SK-N-SH (cell line): ENCODE measurements at regions not wholly inside any gene's neighbourhood (a gene's known extent, or its start where the extent isn't known, plus 50 kb on each side); places are given as distances from the start of the nearest gene placed in this dataset.

Source experiments
- CTCF ChIA-PET: fragments of 300-600, 350-600 bp; formaldehyde crosslinking; extraction: SDS; loops from one replicate; lab custom pipeline; 2021; lab: Yijun Ruan, JAX
- POLR2A ChIA-PET: fragments of 350-600 bp; sonication (Branson Sonifier 250); formaldehyde crosslinking; extraction: SDS; loops from one replicate; lab custom pipeline; 2020; ENCODE audit warnings: antibody characterized with exemption, inconsistent platforms; lab: Yijun Ruan, JAX
- DNase-seq: peaks from one replicate; pipeline ENCODE4 v3.0.0; 2012
- H2AFZ ChIP-seq: fragments of 200-600 bp; sonication (generic); 2 replicates; pipeline ENCODE4 v1.8.1; 2016; ENCODE audit warnings: antibody characterized with exemption, mild to moderate bottlenecking, low read depth
- H3F3A ChIP-seq: fragments of 200-600 bp; sonication (generic); replicated peaks from 2 replicates; pipeline ENCODE3; 2016; ENCODE audit warnings: antibody characterized with exemption, mild to moderate bottlenecking; ENCODE audit not compliant: insufficient read depth
- H3K27ac ChIP-seq, 2 experiments: fragments of 200-500 bp in 1 of 2; fragments of 200-600 bp in 1 of 2; sonication (Bioruptor generic) in 1 of 2; sonication (generic), shearing (Covaris generic) in 1 of 2; 2 replicates each; pipeline versions ENCODE4 v1.5.1 to v1.6.1; 2014 to 2016; ENCODE audit warnings: low read depth in 2 of 2, inconsistent platforms in 1 of 2, low read length in 1 of 2, mild to moderate bottlenecking in 1 of 2, mixed read lengths in 1 of 2
- H3K27me3 ChIP-seq: fragments of 200-600 bp; sonication (generic), shearing (Covaris generic); 2 replicates; pipeline ENCODE4 v1.6.1; 2016; ENCODE audit warnings: mixed run types; ENCODE audit not compliant: insufficient read depth
- H3K36me3 ChIP-seq, 2 experiments: fragments of 200-500 bp in 1 of 2; fragments of 200-600 bp in 1 of 2; sonication (Bioruptor generic) in 1 of 2; sonication (generic) in 1 of 2; replicated peaks in 1 of 2; 2 replicates each; pipeline versions ENCODE3 to v1.5.1; 2014 to 2016; ENCODE audit warnings: low read length in 1 of 2, mild to moderate bottlenecking in 1 of 2; ENCODE audit not compliant: insufficient read depth in 2 of 2, control insufficient read depth in 1 of 2
- H3K4me1 ChIP-seq, 2 experiments: fragments of 200-500 bp in 1 of 2; fragments of 200-600 bp in 1 of 2; sonication (Bioruptor generic) in 1 of 2; sonication (generic), shearing (Covaris generic) in 1 of 2; 2 replicates each; pipeline versions ENCODE4 v1.5.1 to v1.6.1; 2014 to 2016; ENCODE audit warnings: low read depth in 1 of 2, low read length in 1 of 2, mixed run types in 1 of 2; ENCODE audit not compliant: insufficient read depth in 2 of 2, control insufficient read depth in 1 of 2
- H3K4me2 ChIP-seq: fragments of 200-600 bp; sonication (generic), shearing (Covaris generic); 2 replicates; pipeline ENCODE4 v1.6.1; 2017; ENCODE audit warnings: mixed run types
- H3K4me3 ChIP-seq, 2 experiments: fragments of 200-500 bp in 1 of 2; fragments of 200-600 bp in 1 of 2; sonication (Bioruptor generic) in 1 of 2; sonication (generic), shearing (Covaris generic) in 1 of 2; 2 replicates each; pipeline versions ENCODE4 v1.5.1 to v1.8.1; 2014 to 2016; ENCODE audit warnings: low read depth in 2 of 2, inconsistent platforms in 1 of 2, low read length in 1 of 2, mild to moderate bottlenecking in 1 of 2, mixed read lengths in 1 of 2, moderate library complexity in 1 of 2
- H3K79me2 ChIP-seq: fragments of 200-600 bp; sonication (generic); 2 replicates; pipeline ENCODE4 v1.8.1; 2017; ENCODE audit warnings: mild to moderate bottlenecking; ENCODE audit not compliant: insufficient read depth
- H3K9ac ChIP-seq: fragments of 200-600 bp; sonication (generic); 2 replicates; pipeline ENCODE4 v1.6.1; 2017; ENCODE audit warnings: mixed run types
- H3K9me2 ChIP-seq: fragments of 200-600 bp; sonication (generic); 2 replicates; pipeline ENCODE4 v1.6.1; 2017; ENCODE audit warnings: mixed run types
- H3K9me3 ChIP-seq: fragments of 200-600 bp; sonication (generic); 2 replicates; pipeline ENCODE4 v1.6.1; 2017; ENCODE audit warnings: mixed run types, mild to moderate bottlenecking, moderate library complexity
- H4K20me1 ChIP-seq: fragments of 200-600 bp; sonication (generic); 2 replicates; pipeline ENCODE4 v1.6.1; 2017; ENCODE audit warnings: mild to moderate bottlenecking, mixed run types; ENCODE audit not compliant: insufficient read depth
- CTCF ChIP-seq: fragments of 200-600 bp; sonication (generic); IDR thresholded peaks from 2 replicates; pipeline ENCODE4 v1.6.1; 2017; ENCODE audit warnings: antibody characterized with exemption, mild to moderate bottlenecking, moderate library complexity
- ELF1 ChIP-seq: IDR thresholded peaks from 2 replicates; pipeline ENCODE4 v1.4.0; 2012
- EP300 ChIP-seq, 2 experiments: IDR thresholded peaks; 2 replicates each; pipeline versions ENCODE4 v1.4.0 to v1.6.1; 2012; ENCODE audit warnings: borderline replicate concordance in 1 of 2, low read depth in 1 of 2, low read length in 1 of 2
- EZH2phosphoT487 ChIP-seq: fragments of 200-600 bp; sonication (generic); IDR thresholded peaks from 2 replicates; pipeline ENCODE4 v1.6.1; 2017; ENCODE audit warnings: low read depth, mixed run types, mild to moderate bottlenecking, antibody characterized with exemption, moderate library complexity, borderline replicate concordance
- FOSL2 ChIP-seq: IDR thresholded peaks from 2 replicates; pipeline ENCODE4 v1.4.0; 2012; ENCODE audit warnings: low read depth, mild to moderate bottlenecking, moderate library complexity, borderline replicate concordance
- FOXJ3 ChIP-seq: sonication (generic); formaldehyde crosslinking; IDR thresholded peaks from 2 replicates; pipeline ENCODE4 v1.5.1; 2020; ENCODE audit warnings: mild to moderate bottlenecking, missing genetic modification reagents
- FOXM1 ChIP-seq: IDR thresholded peaks from 2 replicates; pipeline ENCODE4 v1.4.0; 2012; ENCODE audit warnings: low read depth, mild to moderate bottlenecking
- MAX ChIP-seq: IDR thresholded peaks from 2 replicates; pipeline ENCODE4 v1.4.0; 2012; ENCODE audit warnings: low read depth
- MEF2A ChIP-seq: IDR thresholded peaks from 2 replicates; pipeline ENCODE4 v1.4.0; 2012; ENCODE audit warnings: low read depth, borderline replicate concordance
- NFIC ChIP-seq: IDR thresholded peaks from 2 replicates; pipeline ENCODE4 v1.4.0; 2012; ENCODE audit warnings: borderline replicate concordance
- POLR2AphosphoS5 ChIP-seq: IDR thresholded peaks from 2 replicates; pipeline ENCODE4 v1.6.1; 2012; ENCODE audit warnings: low read depth, low read length
- REST ChIP-seq: IDR thresholded peaks from 2 replicates; pipeline ENCODE4 v1.6.1; 2012; ENCODE audit warnings: mild to moderate bottlenecking, low read depth, low read length, moderate library complexity
- RXRA ChIP-seq: IDR thresholded peaks from 2 replicates; pipeline ENCODE4 v1.4.0; 2012; ENCODE audit warnings: low read depth, mild to moderate bottlenecking, borderline replicate concordance
- SMC3 ChIP-seq: IDR thresholded peaks from 2 replicates; pipeline ENCODE4 v1.6.1; 2012; ENCODE audit warnings: low read depth, low read length, improper control_type of control experiment
- TAF1 ChIP-seq: IDR thresholded peaks from 2 replicates; pipeline ENCODE4 v1.6.1; 2012; ENCODE audit warnings: low read depth, mild to moderate bottlenecking, low read length, moderate library complexity, borderline replicate concordance
- TCF12 ChIP-seq: IDR thresholded peaks from 2 replicates; pipeline ENCODE4 v1.4.0; 2012
- YY1 ChIP-seq: IDR thresholded peaks from 2 replicates; pipeline ENCODE4 v1.4.0; 2012; ENCODE audit warnings: low read depth, mild to moderate bottlenecking
- WGBS: methylation state at CpG from one replicate; pipeline ENCODE4 v1.1.6; 2017; ENCODE audit warnings: low lambda C conversion rate; 5-methylcytosine and 5-hydroxymethylcytosine counted together

DNA sequence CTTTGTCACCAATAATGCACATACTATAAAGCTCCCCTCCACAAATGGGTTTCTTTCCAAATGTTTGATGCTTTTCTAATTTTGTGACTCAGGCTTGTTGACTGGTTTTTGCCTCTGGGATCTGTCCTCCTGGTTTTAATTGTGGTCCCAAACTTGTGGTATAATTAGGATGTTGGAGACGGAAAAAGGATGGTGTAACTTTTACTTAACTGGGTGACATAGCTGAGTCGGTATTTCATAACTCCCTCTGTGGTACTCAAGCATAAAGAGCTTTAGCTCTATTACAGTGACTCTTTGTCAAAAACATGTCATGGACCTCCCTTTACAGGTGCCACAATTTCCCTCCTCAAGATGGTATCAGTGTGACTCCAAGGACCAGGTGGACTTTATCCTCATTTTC is 119.7 kb upstream of the RBPJ start:
- H3K79me2 ChIP-seq: no peaks in the 10 kb centered on the region
- no peaks in the 10 kb centered on the region for H3K9me3 ChIP-seq
- peaks cover 5% of the 10 kb centered on the region for H3F3A ChIP-seq
- peaks cover 4 to 8% of the 10 kb centered on the region in 2 experiments; a peak in 2 of 4 replicates for H3K4me1 ChIP-seq
- H3K9me2 ChIP-seq: no peaks in the 10 kb centered on the region
- ChIA-PET POLR2A (no interaction called here), CTCF (no interaction called here)
- no peak overlapping the region for H3K9ac ChIP-seq
- no peak overlapping the region for H2AFZ ChIP-seq
- no peaks in the 10 kb centered on the region for H4K20me1 ChIP-seq
- H3K36me3 ChIP-seq: no peaks in the 10 kb centered on the region
- H3K4me2 ChIP-seq: no peak overlapping the region
- H3K4me3 ChIP-seq: no peak overlapping the region
- DNase-seq: no peak
- no peaks in the 10 kb centered on the region; the same call in 1 of the 2 replicates for H3K27me3 ChIP-seq
- WGBS: 82% methylated on average over 2 of the region's 2 CpGs
- TF ChIP-seq POLR2AphosphoS5 (no peak), EP300 (IDR thresholded peaks at IDR 0.05; ENCODE audit: borderline replicate concordance in 1 of 2, low read depth in 1 of 2, low read length in 1 of 2) (no peak), SMC3 (no peak), MAX (no peak), FOXJ3 (no peak), TAF1 (no peak), REST (no peak), MEF2A (no peak), ELF1 (no peak), FOXM1 (no peak), EZH2phosphoT487 (no peak), RXRA (no peak), NFIC (no peak), CTCF (no peak), YY1 (no peak), FOSL2 (no peak), TCF12 (no peak)
- TF ChIP-seq, all 33 proteins: peak for 0
- H3K27ac ChIP-seq: no peak overlapping the region
